ENCODE measurements at regions not wholly inside any gene's neighbourhood (a gene's known extent, or its start where the extent isn't known, plus 50 kb on each side); places are given as distances from the start of the nearest gene placed in this dataset.

DNA sequence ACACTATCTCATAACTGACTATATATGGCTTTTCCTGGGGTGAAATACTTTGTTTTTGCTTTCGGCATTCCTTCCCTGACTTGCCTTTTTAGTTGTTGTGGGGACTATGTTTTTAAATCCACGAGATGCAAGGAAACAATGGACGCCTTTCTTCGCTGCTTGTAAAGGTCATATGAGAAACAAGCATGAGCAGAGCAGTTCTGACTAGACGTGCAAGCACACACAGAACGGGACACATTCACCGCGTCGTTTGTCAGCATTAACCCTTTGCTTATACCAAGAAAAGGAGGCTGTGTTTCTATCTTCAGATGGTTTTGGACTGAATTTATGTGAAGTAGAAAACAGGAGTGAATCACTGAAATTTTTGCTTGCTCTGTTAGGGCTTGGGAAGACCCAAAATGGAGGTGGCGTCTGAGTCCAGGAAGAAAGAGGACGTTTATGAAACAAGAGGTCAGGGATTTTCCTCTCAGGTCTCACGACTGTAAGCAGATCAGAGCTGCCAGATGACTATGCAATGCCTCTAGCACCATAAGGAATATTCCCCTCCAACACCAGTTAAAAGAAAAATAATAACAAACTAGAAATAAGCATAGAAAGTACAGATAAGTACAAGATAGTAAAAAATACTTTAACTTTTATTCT lies 358.9 kb downstream of the DLEU7 start:
- TF ChIP-seq, protein P1, sequence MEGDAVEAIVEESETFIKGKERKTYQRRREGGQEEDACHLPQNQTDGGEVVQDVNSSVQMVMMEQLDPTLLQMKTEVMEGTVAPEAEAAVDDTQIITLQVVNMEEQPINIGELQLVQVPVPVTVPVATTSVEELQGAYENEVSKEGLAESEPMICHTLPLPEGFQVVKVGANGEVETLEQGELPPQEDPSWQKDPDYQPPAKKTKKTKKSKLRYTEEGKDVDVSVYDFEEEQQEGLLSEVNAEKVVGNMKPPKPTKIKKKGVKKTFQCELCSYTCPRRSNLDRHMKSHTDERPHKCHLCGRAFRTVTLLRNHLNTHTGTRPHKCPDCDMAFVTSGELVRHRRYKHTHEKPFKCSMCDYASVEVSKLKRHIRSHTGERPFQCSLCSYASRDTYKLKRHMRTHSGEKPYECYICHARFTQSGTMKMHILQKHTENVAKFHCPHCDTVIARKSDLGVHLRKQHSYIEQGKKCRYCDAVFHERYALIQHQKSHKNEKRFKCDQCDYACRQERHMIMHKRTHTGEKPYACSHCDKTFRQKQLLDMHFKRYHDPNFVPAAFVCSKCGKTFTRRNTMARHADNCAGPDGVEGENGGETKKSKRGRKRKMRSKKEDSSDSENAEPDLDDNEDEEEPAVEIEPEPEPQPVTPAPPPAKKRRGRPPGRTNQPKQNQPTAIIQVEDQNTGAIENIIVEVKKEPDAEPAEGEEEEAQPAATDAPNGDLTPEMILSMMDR (IDR thresholded peaks at IDR 0.05; ENCODE audit: low read depth, low read length), result no peak
- no peak for TF ChIP-seq POLR2A (IDR thresholded peaks at IDR 0.05; ENCODE audit: extremely low read depth, insufficient read length)
- no peak for TF ChIP-seq MAX (IDR thresholded peaks at IDR 0.05; ENCODE audit: low read depth, low read length)
